Fibroblast of pulmonary artery (primary cell): ENCODE measurements at regions not wholly inside any gene's neighbourhood (a gene's known extent, or its start where the extent isn't known, plus 50 kb on each side); places are given as distances from the start of the nearest gene placed in this dataset.
A peak's percentile ranks its signal among the peaks of the same experiment; 100 is the strongest.

Experiments used
- DNase-seq: peaks from one replicate; pipeline ENCODE4 v3.0.0-alpha.2; 2010; ENCODE audit warnings: low read depth
- H3K4me3 ChIP-seq: replicated peaks from 2 replicates; pipeline ENCODE4 v1.5.1; 2011; ENCODE audit warnings: low read depth, mild to moderate bottlenecking, control low read depth, low read length, moderate library complexity
- CTCF ChIP-seq: IDR thresholded peaks from 2 replicates; pipeline ENCODE4 v1.5.1; 2011; ENCODE audit warnings: mild to moderate bottlenecking, control low read depth, low read length, inconsistent platforms; ENCODE audit errors: missing control alignments

DNA sequence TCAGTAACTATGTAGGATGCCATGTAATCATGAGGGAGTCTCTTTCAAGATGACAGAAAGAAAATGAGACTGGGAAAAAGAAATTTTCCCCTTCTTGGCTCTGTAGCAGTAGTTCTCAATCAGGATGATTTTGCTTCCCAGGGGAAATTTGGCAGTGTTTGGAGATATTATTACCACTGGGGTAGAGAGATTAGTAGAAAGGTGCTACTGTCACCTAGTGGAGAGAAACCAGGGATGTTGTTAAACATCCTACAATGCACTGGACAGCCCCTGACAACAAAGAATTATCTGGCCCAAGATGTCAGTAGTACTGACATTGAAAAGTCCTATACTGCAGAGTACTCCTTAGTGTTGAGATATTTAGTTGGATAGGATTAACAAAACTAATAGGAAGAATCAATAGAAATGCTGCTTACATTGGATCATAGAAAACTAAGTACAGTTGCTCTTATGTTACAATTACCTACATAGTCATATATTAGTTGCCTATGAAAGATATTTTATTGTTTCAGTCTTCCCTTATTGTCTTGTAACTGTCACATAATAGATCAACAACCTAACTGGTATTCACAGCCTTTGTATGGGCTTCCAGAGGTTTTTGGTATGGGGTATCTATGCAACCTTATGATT lies 433.3 kb downstream of the RAP2B start:
- DNase-seq, result peak; percentile 78
- TF ChIP-seq CTCF, result peak; percentile 87
- H3K4me3 ChIP-seq, result no peak overlapping the region

GRCh38 chr3:153596401-153596800 lies 434.4 kb downstream of the RAP2B start:
- no peak for TF ChIP-seq CTCF
- DNase-seq, result no peak
- no peak overlapping the region for H3K4me3 ChIP-seq

- no peak overlapping the region for H3K4me3 ChIP-seq
- peak; percentile 88 for DNase-seq
- no peak for TF ChIP-seq CTCF
These were observed 437.7 kb downstream of the RAP2B start for GRCh38 chr3:153599685-153600084.

GRCh38 chr3:153600896-153601295 lies 438.9 kb downstream of the RAP2B start:
- TF ChIP-seq CTCF, result no peak
- DNase-seq, result peak; percentile 30
- no peak overlapping the region for H3K4me3 ChIP-seq

GRCh38 chr3:153601374-153601853 lies 439.4 kb downstream of the RAP2B start:
- H3K4me3 ChIP-seq, result no peak overlapping the region
- peak; percentile 69 for DNase-seq
- no peak for TF ChIP-seq CTCF

DNA sequence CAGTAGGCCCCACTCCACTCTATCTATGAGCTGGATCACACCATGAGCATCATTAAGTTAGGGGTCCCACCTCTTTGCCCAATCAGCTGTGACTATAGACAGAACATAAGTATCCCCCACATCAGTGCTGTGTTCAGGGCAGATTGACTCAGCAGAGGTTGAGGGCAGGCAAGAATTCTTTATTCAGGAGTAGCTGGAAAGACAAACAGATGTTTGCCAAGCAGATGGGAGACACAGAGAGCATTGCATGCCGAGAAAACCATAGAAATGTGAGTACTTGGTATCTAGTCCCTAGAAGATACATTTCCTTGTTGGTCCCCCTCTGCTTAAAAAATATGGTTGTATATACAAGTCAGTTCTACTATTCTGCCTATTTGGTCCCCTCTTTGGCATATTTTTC lies 440.8 kb downstream of the RAP2B start:
- DNase-seq, result no peak
- no peak for TF ChIP-seq CTCF
- H3K4me3 ChIP-seq, result no peak overlapping the region

DNA sequence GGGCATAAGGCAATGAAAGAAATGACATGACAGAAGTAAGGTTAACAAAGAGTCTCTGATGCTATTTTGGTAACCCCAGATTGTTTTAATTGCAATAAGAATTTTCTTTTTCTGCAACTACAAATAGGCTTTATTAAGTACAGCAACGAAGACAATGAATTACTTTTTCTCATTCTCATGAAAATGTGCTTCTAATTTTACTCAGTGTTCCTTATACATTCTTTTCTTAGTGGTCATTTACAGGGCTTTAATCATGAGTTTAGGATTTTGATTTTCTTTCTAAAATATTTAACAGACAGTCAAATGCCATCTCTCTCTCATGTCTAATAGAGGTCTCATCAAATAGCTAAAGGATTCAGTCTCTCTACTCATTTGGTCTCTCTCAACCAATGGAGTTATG lies 452.1 kb downstream of the RAP2B start:
- DNase-seq, result no peak
- H3K4me3 ChIP-seq, result no peak overlapping the region
- TF ChIP-seq CTCF, result no peak
